ENCODE measurements at regions not wholly inside any gene's neighbourhood (a gene's known extent, or its start where the extent isn't known, plus 50 kb on each side); places are given as distances from the start of the nearest gene placed in this dataset.

GRCh38 chr1:59243978-59244377 is 52.9 kb upstream of the FGGY start:
- no peak for DNase-seq (ENCODE audit: low read depth)

DNA sequence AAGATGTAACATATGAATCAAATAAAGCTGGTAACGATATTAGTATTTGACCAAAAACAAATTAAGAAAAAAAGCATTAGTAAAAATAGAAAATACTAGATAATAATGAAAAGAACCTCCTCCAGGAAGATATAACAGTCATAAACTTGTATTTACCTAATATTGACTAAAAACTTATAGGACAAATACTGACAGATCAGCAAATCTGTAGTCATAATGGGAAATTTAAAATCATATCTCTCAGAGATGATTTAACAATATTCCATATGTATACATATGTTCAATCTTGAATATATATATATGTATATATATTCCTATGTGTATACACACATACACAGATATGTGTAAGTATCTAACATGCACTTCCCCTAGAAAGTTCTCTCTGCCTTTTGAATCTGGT is 52.0 kb upstream of the FGGY start:
- no peak for DNase-seq (ENCODE audit: low read depth)

Data from activated T-cell treated with anti-CD3 and anti-CD28 coated beads for 48 hours (primary cell).